Left lung (tissue), 4 donors: ENCODE measurements at regions not wholly inside any gene's neighbourhood (a gene's known extent, or its start where the extent isn't known, plus 50 kb on each side); places are given as distances from the start of the nearest gene placed in this dataset.

Source experiments
- ATAC-seq: fragments of 200-7000 bp; cut with Tn5 transposase; one replicate; pipeline ENCODE4 v1.9.1; 2020; ENCODE audit warnings: moderate library complexity
- DNase-seq, 4 donors: peaks; one replicate each; pipeline ENCODE4 v3.0.0-alpha.2; 2013 to 2020
- H3K27ac ChIP-seq, 2 donors: fragments of 200-600 bp; sonication (generic) in 1 of 2; one replicate each; pipeline versions ENCODE4 v1.5.0 to v1.8.0; 2020 to 2021
- H3K27me3 ChIP-seq, 2 donors: fragments of 200-600 bp; sonication (generic) in 1 of 2; one replicate each; pipeline versions ENCODE4 v1.5.0 to v1.8.0; 2020 to 2021
- H3K36me3 ChIP-seq, 2 donors: fragments of 200-600 bp; sonication (generic) in 1 of 2; one replicate each; pipeline versions ENCODE4 v1.5.0 to v1.8.0; 2020 to 2021
- H3K4me1 ChIP-seq, 2 donors: fragments of 200-600 bp; one replicate each; pipeline ENCODE4 v1.8.0; 2021
- H3K4me3 ChIP-seq, 2 donors: fragments of 200-600 bp; sonication (generic) in 1 of 2; one replicate each; pipeline versions ENCODE4 v1.5.0 to v1.8.0; 2020 to 2021; ENCODE audit warnings: mild to moderate bottlenecking in 1 of 2
- H3K9me3 ChIP-seq, 2 donors: fragments of 200-600 bp; sonication (generic) in 1 of 2; one replicate each; pipeline versions ENCODE4 v1.5.0 to v1.8.0; 2020 to 2021
- intact Hi-C, 2 donors: fragments of 100-400 bp; cut with DNase I; formaldehyde crosslinking; loops; one replicate each; pipeline versions ENCODE4 v1.11.2 to v1.14.2; 2022
- TF ChIP-seq, protein P1 (sequence below), 2 donors: fragments of 200-600 bp; sonication (generic) in 1 of 2; IDR thresholded peaks; one replicate each; pipeline versions ENCODE4 v1.5.0 to v1.8.0; 2021; ENCODE audit warnings: antibody characterized with exemption in 2 of 2
- donor health status: DM: no; HTN: yes; CAD: no.
- donor health status: DM: no; HTN: no; CAD: no.

- no peak for ATAC-seq
- no peak for DNase-seq
- Histone ChIP-seq H3K9me3 (no peaks in the 10 kb centered on the region), H3K36me3 (no peaks in the 10 kb centered on the region), H3K4me1 (no peaks in the 10 kb centered on the region), H3K4me3 (no peak overlapping the region), H3K27me3 (no peaks in the 10 kb centered on the region), H3K27ac (no peak overlapping the region)
- intact Hi-C loops, result no loop called here
- TF ChIP-seq, protein P1, sequence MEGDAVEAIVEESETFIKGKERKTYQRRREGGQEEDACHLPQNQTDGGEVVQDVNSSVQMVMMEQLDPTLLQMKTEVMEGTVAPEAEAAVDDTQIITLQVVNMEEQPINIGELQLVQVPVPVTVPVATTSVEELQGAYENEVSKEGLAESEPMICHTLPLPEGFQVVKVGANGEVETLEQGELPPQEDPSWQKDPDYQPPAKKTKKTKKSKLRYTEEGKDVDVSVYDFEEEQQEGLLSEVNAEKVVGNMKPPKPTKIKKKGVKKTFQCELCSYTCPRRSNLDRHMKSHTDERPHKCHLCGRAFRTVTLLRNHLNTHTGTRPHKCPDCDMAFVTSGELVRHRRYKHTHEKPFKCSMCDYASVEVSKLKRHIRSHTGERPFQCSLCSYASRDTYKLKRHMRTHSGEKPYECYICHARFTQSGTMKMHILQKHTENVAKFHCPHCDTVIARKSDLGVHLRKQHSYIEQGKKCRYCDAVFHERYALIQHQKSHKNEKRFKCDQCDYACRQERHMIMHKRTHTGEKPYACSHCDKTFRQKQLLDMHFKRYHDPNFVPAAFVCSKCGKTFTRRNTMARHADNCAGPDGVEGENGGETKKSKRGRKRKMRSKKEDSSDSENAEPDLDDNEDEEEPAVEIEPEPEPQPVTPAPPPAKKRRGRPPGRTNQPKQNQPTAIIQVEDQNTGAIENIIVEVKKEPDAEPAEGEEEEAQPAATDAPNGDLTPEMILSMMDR (IDR thresholded peaks at IDR 0.05), result no peak
These were observed 69.3 kb upstream of the MOCS2 start for GRCh38 chr5:53178830-53179229.

GRCh38 chr5:53179691-53180090 is 70.1 kb upstream of the MOCS2 start:
- Histone ChIP-seq H3K9me3 (no peaks in the 10 kb centered on the region), H3K4me1 (no peaks in the 10 kb centered on the region), H3K36me3 (no peaks in the 10 kb centered on the region), H3K27me3 (no peaks in the 10 kb centered on the region), H3K27ac (no peak overlapping the region), H3K4me3 (no peak overlapping the region)
- no peak for ATAC-seq
- intact Hi-C loops, result no loop called here
- TF ChIP-seq, protein P1 (IDR thresholded peaks at IDR 0.05), result no peak
- DNase-seq, result no peak

GRCh38 chr5:53180538-53180937 is 71.0 kb upstream of the MOCS2 start:
- Histone ChIP-seq H3K27me3 (no peaks in the 10 kb centered on the region), H3K27ac (no peak overlapping the region), H3K4me1 (no peaks in the 10 kb centered on the region), H3K9me3 (peaks cover 0 to 3% of the 10 kb centered on the region in 2 donors), H3K4me3 (no peak overlapping the region), H3K36me3 (no peaks in the 10 kb centered on the region)
- DNase-seq (no peak), ATAC-seq (no peak)
- intact Hi-C loops, result no loop called here
- TF ChIP-seq, protein P1 (IDR thresholded peaks at IDR 0.05), result no peak

GRCh38 chr5:53180991-53181390 is 71.4 kb upstream of the MOCS2 start:
- intact Hi-C loops, result no loop called here
- Histone ChIP-seq H3K4me1 (no peaks in the 10 kb centered on the region), H3K27ac (no peak overlapping the region), H3K4me3 (no peak overlapping the region), H3K9me3 (peaks cover 0 to 3% of the 10 kb centered on the region in 2 donors), H3K27me3 (no peaks in the 10 kb centered on the region), H3K36me3 (no peaks in the 10 kb centered on the region)
- ATAC-seq, result no peak
- TF ChIP-seq, protein P1 (IDR thresholded peaks at IDR 0.05), result no peak
- DNase-seq, result no peak

DNA sequence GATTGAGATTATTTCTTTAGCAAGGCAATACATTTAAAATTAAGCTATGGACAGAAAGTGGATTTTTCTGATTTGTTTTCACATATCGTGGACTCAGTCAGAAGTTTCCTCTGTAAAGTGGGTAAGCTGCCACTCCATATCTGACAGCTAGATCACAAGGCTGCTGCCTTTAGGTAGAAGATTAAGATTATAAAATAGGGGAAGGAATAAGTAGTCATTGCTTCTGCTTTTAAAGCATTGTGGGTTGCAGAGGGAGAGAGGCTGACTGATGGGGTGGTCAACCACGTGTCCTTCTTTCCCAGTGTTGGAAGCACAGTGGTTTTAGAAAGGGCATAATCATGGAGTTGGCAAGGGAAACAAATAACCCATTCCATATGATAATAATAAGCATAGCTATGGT is 74.3 kb upstream of the MOCS2 start:
- Histone ChIP-seq H3K36me3 (no peaks in the 10 kb centered on the region), H3K4me3 (no peak overlapping the region), H3K9me3 (peaks cover 0 to 5% of the 10 kb centered on the region in 2 donors), H3K27ac (no peak overlapping the region), H3K27me3 (no peaks in the 10 kb centered on the region), H3K4me1 (no peaks in the 10 kb centered on the region)
- no peak for ATAC-seq
- TF ChIP-seq, protein P1 (IDR thresholded peaks at IDR 0.05), result no peak
- DNase-seq, result no peak
- intact Hi-C loops, result no loop called here
